ENCODE measurements at regions not wholly inside any gene's neighbourhood (a gene's known extent, or its start where the extent isn't known, plus 50 kb on each side); places are given as distances from the start of the nearest gene placed in this dataset.

- TF ChIP-seq, protein P1, sequence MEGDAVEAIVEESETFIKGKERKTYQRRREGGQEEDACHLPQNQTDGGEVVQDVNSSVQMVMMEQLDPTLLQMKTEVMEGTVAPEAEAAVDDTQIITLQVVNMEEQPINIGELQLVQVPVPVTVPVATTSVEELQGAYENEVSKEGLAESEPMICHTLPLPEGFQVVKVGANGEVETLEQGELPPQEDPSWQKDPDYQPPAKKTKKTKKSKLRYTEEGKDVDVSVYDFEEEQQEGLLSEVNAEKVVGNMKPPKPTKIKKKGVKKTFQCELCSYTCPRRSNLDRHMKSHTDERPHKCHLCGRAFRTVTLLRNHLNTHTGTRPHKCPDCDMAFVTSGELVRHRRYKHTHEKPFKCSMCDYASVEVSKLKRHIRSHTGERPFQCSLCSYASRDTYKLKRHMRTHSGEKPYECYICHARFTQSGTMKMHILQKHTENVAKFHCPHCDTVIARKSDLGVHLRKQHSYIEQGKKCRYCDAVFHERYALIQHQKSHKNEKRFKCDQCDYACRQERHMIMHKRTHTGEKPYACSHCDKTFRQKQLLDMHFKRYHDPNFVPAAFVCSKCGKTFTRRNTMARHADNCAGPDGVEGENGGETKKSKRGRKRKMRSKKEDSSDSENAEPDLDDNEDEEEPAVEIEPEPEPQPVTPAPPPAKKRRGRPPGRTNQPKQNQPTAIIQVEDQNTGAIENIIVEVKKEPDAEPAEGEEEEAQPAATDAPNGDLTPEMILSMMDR (IDR thresholded peaks at IDR 0.05; ENCODE audit: low read depth, low read length), result no peak
- TF ChIP-seq EZH2phosphoT487 (IDR thresholded peaks at IDR 0.05; ENCODE audit: low read depth), result no peak
These were observed 82.9 kb upstream of the EXOC2 start for GRCh38 chr6:775863-776262.
